H1 (cell line): ENCODE measurements at regions not wholly inside any gene's neighbourhood (a gene's known extent, or its start where the extent isn't known, plus 50 kb on each side); places are given as distances from the start of the nearest gene placed in this dataset.

Experiments used
- ASH2L ChIP-seq: fragments of 200-600, 300-600 bp; sonication (generic); IDR thresholded peaks from one replicate; pipeline ENCODE4 v1.7.1; 2017; ENCODE audit warnings: low read length
- CTBP2 ChIP-seq: IDR thresholded peaks from 2 replicates; pipeline ENCODE4 v1.7.0; 2011; ENCODE audit warnings: borderline replicate concordance, mild to moderate bottlenecking, moderate library complexity, mixed read lengths, low read length; ENCODE audit not compliant: insufficient read depth, insufficient read length
- EP300 ChIP-seq, 2 experiments: IDR thresholded peaks; 1 replicate in 1 of 2; 2 replicates in 1 of 2; pipeline ENCODE4 v1.6.1; 2011 to 2012; ENCODE audit warnings: low read depth in 2 of 2, low read length in 2 of 2, mild to moderate bottlenecking in 2 of 2, borderline replicate concordance in 1 of 2, inconsistent platforms in 1 of 2, moderate library complexity in 1 of 2
- KDM5A ChIP-seq: fragments of 200-600 bp; IDR thresholded peaks from 2 replicates; pipeline ENCODE4 v1.7.1; 2012; ENCODE audit warnings: mild to moderate bottlenecking, low read length, inconsistent platforms, mixed read lengths
- PHF8 ChIP-seq: fragments of 200-600 bp; sonication (generic); conservative IDR thresholded peaks from 2 replicates; pipeline ENCODE4 v1.7.1; 2012; ENCODE audit warnings: low read depth, mild to moderate bottlenecking, inconsistent platforms, low read length, moderate library complexity
- RBBP5 ChIP-seq: IDR thresholded peaks from 2 replicates; pipeline ENCODE4 v1.7.1; 2012; ENCODE audit warnings: low read depth, mild to moderate bottlenecking, inconsistent platforms, low read length, moderate library complexity, borderline replicate concordance
- SRF ChIP-seq: IDR thresholded peaks from 2 replicates; pipeline ENCODE4 v1.6.1; 2011; ENCODE audit warnings: mild to moderate bottlenecking, low read depth, low read length, moderate library complexity
- TBP ChIP-seq: IDR thresholded peaks from 2 replicates; pipeline ENCODE4 v1.6.1; 2011; ENCODE audit warnings: low read depth, low read length, improper control_type of control experiment
- TF ChIP-seq, protein P1 (sequence below): fragments of 300-600 bp; sonication (generic); IDR thresholded peaks from 2 replicates; pipeline ENCODE4 v1.7.1; 2012; ENCODE audit warnings: low read length, moderate library complexity, mild to moderate bottlenecking, inconsistent platforms; ENCODE audit not compliant: insufficient replicate concordance
- TF ChIP-seq, protein P2 (sequence below): IDR thresholded peaks from 2 replicates; pipeline ENCODE4 v1.6.1; 2012; ENCODE audit warnings: inconsistent platforms
- TF ChIP-seq, protein P3 (sequence below): IDR thresholded peaks from 2 replicates; pipeline ENCODE4 v1.6.1; 2012; ENCODE audit warnings: inconsistent platforms

DNA sequence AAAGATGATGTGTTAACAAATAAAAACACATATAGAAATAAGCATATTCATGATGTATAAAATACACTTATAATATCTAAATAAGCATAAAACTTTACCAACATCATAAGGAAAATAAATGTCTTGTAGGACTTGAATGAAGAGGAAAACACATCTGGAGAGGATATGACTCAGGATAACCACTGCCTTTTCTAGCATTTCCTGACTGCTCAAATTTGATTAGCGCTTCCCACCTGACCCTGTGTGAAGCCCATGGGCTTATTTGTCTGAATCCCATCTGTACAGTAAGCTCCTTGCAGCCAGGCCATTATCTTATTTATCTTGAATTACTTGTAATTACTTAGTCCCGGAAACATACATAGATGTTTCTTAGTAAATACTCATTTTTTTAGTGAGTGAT is 608.6 kb downstream of the COL12A1 start (continued):
- TF ChIP-seq, protein P1, sequence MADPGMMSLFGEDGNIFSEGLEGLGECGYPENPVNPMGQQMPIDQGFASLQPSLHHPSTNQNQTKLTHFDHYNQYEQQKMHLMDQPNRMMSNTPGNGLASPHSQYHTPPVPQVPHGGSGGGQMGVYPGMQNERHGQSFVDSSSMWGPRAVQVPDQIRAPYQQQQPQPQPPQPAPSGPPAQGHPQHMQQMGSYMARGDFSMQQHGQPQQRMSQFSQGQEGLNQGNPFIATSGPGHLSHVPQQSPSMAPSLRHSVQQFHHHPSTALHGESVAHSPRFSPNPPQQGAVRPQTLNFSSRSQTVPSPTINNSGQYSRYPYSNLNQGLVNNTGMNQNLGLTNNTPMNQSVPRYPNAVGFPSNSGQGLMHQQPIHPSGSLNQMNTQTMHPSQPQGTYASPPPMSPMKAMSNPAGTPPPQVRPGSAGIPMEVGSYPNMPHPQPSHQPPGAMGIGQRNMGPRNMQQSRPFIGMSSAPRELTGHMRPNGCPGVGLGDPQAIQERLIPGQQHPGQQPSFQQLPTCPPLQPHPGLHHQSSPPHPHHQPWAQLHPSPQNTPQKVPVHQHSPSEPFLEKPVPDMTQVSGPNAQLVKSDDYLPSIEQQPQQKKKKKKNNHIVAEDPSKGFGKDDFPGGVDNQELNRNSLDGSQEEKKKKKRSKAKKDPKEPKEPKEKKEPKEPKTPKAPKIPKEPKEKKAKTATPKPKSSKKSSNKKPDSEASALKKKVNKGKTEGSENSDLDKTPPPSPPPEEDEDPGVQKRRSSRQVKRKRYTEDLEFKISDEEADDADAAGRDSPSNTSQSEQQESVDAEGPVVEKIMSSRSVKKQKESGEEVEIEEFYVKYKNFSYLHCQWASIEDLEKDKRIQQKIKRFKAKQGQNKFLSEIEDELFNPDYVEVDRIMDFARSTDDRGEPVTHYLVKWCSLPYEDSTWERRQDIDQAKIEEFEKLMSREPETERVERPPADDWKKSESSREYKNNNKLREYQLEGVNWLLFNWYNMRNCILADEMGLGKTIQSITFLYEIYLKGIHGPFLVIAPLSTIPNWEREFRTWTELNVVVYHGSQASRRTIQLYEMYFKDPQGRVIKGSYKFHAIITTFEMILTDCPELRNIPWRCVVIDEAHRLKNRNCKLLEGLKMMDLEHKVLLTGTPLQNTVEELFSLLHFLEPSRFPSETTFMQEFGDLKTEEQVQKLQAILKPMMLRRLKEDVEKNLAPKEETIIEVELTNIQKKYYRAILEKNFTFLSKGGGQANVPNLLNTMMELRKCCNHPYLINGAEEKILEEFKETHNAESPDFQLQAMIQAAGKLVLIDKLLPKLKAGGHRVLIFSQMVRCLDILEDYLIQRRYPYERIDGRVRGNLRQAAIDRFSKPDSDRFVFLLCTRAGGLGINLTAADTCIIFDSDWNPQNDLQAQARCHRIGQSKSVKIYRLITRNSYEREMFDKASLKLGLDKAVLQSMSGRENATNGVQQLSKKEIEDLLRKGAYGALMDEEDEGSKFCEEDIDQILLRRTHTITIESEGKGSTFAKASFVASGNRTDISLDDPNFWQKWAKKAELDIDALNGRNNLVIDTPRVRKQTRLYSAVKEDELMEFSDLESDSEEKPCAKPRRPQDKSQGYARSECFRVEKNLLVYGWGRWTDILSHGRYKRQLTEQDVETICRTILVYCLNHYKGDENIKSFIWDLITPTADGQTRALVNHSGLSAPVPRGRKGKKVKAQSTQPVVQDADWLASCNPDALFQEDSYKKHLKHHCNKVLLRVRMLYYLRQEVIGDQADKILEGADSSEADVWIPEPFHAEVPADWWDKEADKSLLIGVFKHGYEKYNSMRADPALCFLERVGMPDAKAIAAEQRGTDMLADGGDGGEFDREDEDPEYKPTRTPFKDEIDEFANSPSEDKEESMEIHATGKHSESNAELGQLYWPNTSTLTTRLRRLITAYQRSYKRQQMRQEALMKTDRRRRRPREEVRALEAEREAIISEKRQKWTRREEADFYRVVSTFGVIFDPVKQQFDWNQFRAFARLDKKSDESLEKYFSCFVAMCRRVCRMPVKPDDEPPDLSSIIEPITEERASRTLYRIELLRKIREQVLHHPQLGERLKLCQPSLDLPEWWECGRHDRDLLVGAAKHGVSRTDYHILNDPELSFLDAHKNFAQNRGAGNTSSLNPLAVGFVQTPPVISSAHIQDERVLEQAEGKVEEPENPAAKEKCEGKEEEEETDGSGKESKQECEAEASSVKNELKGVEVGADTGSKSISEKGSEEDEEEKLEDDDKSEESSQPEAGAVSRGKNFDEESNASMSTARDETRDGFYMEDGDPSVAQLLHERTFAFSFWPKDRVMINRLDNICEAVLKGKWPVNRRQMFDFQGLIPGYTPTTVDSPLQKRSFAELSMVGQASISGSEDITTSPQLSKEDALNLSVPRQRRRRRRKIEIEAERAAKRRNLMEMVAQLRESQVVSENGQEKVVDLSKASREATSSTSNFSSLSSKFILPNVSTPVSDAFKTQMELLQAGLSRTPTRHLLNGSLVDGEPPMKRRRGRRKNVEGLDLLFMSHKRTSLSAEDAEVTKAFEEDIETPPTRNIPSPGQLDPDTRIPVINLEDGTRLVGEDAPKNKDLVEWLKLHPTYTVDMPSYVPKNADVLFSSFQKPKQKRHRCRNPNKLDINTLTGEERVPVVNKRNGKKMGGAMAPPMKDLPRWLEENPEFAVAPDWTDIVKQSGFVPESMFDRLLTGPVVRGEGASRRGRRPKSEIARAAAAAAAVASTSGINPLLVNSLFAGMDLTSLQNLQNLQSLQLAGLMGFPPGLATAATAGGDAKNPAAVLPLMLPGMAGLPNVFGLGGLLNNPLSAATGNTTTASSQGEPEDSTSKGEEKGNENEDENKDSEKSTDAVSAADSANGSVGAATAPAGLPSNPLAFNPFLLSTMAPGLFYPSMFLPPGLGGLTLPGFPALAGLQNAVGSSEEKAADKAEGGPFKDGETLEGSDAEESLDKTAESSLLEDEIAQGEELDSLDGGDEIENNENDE = no peak
- TF ChIP-seq KDM5A = no peak
- no peak for TF ChIP-seq SRF
- TF ChIP-seq EP300 (IDR thresholded peaks at IDR 0.05; ENCODE audit: borderline replicate concordance in 1 of 2, low read depth in 2 of 2, low read length in 2 of 2) = no peak
- TF ChIP-seq PHF8 = no peak
- no peak for TF ChIP-seq RBBP5
- no peak for TF ChIP-seq TBP
- no peak for TF ChIP-seq ASH2L
- TF ChIP-seq, protein P2, sequence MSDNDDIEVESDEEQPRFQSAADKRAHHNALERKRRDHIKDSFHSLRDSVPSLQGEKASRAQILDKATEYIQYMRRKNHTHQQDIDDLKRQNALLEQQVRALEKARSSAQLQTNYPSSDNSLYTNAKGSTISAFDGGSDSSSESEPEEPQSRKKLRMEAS = no peak
- TF ChIP-seq, protein P3, sequence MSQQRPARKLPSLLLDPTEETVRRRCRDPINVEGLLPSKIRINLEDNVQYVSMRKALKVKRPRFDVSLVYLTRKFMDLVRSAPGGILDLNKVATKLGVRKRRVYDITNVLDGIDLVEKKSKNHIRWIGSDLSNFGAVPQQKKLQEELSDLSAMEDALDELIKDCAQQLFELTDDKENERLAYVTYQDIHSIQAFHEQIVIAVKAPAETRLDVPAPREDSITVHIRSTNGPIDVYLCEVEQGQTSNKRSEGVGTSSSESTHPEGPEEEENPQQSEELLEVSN = no peak
- TF ChIP-seq CTBP2 = no peak
